Neural cell (in vitro differentiated cells): ENCODE measurements at regions not wholly inside any gene's neighbourhood (a gene's known extent, or its start where the extent isn't known, plus 50 kb on each side); places are given as distances from the start of the nearest gene placed in this dataset.

Experiments
- H2AFZ ChIP-seq: fragments of 200-600, 300-800 bp; sonication (generic), shearing (Covaris generic); 2 replicates; pipeline ENCODE4 v1.6.0; 2014; ENCODE audit warnings: low read depth, mild to moderate bottlenecking, antibody characterized with exemption, low read length, moderate library complexity
- H3F3A ChIP-seq: fragments of 200-600 bp; shearing (Covaris generic); 2 replicates; pipeline ENCODE4 v1.6.1; 2016; ENCODE audit warnings: mild to moderate bottlenecking, moderate library complexity, mixed read lengths, antibody characterized with exemption, low read length; ENCODE audit not compliant: insufficient read depth, poor library complexity, severe bottlenecking
- H3K27ac ChIP-seq: fragments of 200-600, 300-800 bp; sonication (generic), shearing (Covaris generic); 2 replicates; pipeline ENCODE4 v1.5.1; 2014; ENCODE audit warnings: mild to moderate bottlenecking, low read length, moderate library complexity
- H3K27me3 ChIP-seq: fragments of 300-800, 200-600 bp; sonication (generic), shearing (Covaris generic); 2 replicates; pipeline ENCODE4 v1.6.0; 2014; ENCODE audit warnings: mild to moderate bottlenecking, low read depth, low read length, moderate library complexity; ENCODE audit not compliant: insufficient read depth
- H3K36me3 ChIP-seq: fragments of 300-800, 200-600 bp; sonication (generic), shearing (Covaris generic); 2 replicates; pipeline ENCODE4 v1.5.1; 2014; ENCODE audit warnings: mild to moderate bottlenecking, antibody characterized with exemption, low read length, moderate library complexity; ENCODE audit not compliant: insufficient read depth
- H3K4me2 ChIP-seq: fragments of 300-800, 200-600 bp; sonication (generic), shearing (Covaris generic); 2 replicates; pipeline ENCODE4 v1.6.0; 2014; ENCODE audit warnings: mild to moderate bottlenecking, low read length
- H3K4me3 ChIP-seq: fragments of 300-800, 200-600 bp; sonication (generic), shearing (Covaris generic); 2 replicates; pipeline ENCODE4 v1.5.1; 2014; ENCODE audit warnings: mild to moderate bottlenecking, low read length, moderate library complexity
- H3K79me2 ChIP-seq: fragments of 200-600 bp; shearing (Covaris generic); replicated peaks from 2 replicates; pipeline ENCODE4 v1.6.0; 2014; ENCODE audit warnings: mild to moderate bottlenecking, low read length, moderate library complexity; ENCODE audit not compliant: insufficient read depth
- H3K9ac ChIP-seq: fragments of 300-800, 200-600 bp; sonication (generic), shearing (Covaris generic); 2 replicates; pipeline ENCODE4 v1.6.1; 2016; ENCODE audit warnings: mild to moderate bottlenecking, low read length, mixed read lengths
- H3K9me2 ChIP-seq: fragments of 200-600 bp; shearing (Covaris generic); 2 replicates; pipeline ENCODE4 v1.6.1; 2016; ENCODE audit warnings: mild to moderate bottlenecking, low read length, mixed read lengths; ENCODE audit not compliant: insufficient read depth
- H3K9me3 ChIP-seq: fragments of 200-600, 300-800 bp; sonication (generic), shearing (Covaris generic); 2 replicates; pipeline ENCODE4 v1.6.1; 2016; ENCODE audit warnings: mild to moderate bottlenecking, mixed run types, low read length, moderate library complexity, mixed read lengths
- H4K20me1 ChIP-seq: fragments of 200-600 bp; shearing (Covaris generic); 2 replicates; pipeline ENCODE4 v1.6.1; 2016; ENCODE audit warnings: mild to moderate bottlenecking, mixed run types; ENCODE audit not compliant: insufficient read depth
- EP300 ChIP-seq: fragments of 450-650 bp; conservative IDR thresholded peaks from 2 replicates; pipeline ENCODE4 v1.6.1; 2014; ENCODE audit warnings: antibody characterized with exemption, mild to moderate bottlenecking, moderate library complexity; ENCODE audit not compliant: poor library complexity, severe bottlenecking
- EZH2 ChIP-seq: fragments of 200-600, 300-800 bp; shearing (Covaris generic), sonication (generic); IDR thresholded peaks from 2 replicates; pipeline ENCODE4 v1.6.1; 2014; ENCODE audit warnings: antibody characterized with exemption, low read length, borderline replicate concordance, mild to moderate bottlenecking; ENCODE audit not compliant: insufficient read depth, poor library complexity, severe bottlenecking
- MXI1 ChIP-seq: fragments of 450-650 bp; conservative IDR thresholded peaks from 2 replicates; pipeline ENCODE4 v1.6.1; 2014; ENCODE audit warnings: antibody characterized with exemption, mild to moderate bottlenecking; ENCODE audit not compliant: poor library complexity, severe bottlenecking
- POLR2AphosphoS5 ChIP-seq: IDR thresholded peaks from 2 replicates; pipeline ENCODE4 v1.6.1; 2012
- RAD21 ChIP-seq: fragments of 450-650 bp; conservative IDR thresholded peaks from 2 replicates; pipeline ENCODE4 v1.6.1; 2014; ENCODE audit warnings: antibody characterized with exemption, mild to moderate bottlenecking, moderate library complexity
- SMC3 ChIP-seq: fragments of 450-650 bp; conservative IDR thresholded peaks from 2 replicates; pipeline ENCODE4 v1.6.1; 2014; ENCODE audit warnings: antibody characterized with exemption, mild to moderate bottlenecking, moderate library complexity; ENCODE audit not compliant: poor library complexity
- TAF1 ChIP-seq: IDR thresholded peaks from 2 replicates; pipeline ENCODE4 v1.6.1; 2012; ENCODE audit warnings: low read depth
- TF ChIP-seq, protein P1 (sequence below): IDR thresholded peaks from 2 replicates; pipeline ENCODE4 v1.6.1; 2012; ENCODE audit warnings: borderline replicate concordance
- TF ChIP-seq, protein P2 (sequence below): fragments of 450-650 bp; IDR thresholded peaks from 2 replicates; pipeline ENCODE4 v1.5.1; 2014; ENCODE audit warnings: antibody characterized with exemption, mild to moderate bottlenecking, moderate library complexity; ENCODE audit not compliant: poor library complexity, severe bottlenecking

DNA sequence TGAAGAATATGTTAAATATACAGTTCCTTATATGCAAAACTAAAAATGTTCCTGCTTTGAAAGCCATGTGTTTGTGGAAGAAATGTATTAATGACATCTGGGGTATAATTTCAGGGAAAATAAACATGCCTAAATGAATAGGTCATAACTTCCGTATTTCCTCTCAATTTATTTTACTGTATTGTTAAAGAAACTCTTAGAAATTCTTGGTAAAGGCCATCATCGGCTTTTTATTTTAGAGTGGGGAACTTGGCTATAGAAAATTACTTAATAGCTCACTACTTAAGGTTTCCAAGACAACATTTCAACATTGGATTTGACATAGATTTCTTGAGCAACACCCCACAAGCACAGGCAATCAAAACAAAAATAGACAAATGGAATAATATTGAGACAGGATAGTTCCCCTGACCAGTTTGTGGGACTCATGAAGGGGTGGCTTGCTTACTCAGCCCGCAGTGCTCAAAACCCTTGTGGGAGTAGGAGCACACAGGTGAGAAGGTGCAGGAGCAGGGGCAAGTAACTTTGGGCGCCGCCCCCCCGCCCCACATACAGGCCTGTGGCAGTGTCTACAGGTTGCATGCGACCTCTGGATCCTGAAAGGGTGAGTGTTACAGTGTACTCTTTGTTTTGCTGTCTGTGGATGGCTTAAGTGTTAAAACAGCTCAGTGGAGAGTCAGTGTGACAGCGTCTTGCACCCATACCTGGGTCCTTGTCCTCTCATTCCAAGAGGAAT lies 891.4 kb upstream of the C9orf72 start:
- Histone ChIP-seq H3K27me3 (no peaks in the 10 kb centered on the region), H3K27ac (no peak overlapping the region), H3K4me2 (no peak overlapping the region), H2AFZ (no peak overlapping the region), H3K9me2 (no peaks in the 10 kb centered on the region), H4K20me1 (no peaks in the 10 kb centered on the region), H3K9ac (no peak overlapping the region), H3K79me2 (no peaks in the 10 kb centered on the region), H3K9me3 (no peaks in the 10 kb centered on the region), H3K36me3 (no peaks in the 10 kb centered on the region), H3F3A (no peaks in the 10 kb centered on the region), H3K4me3 (no peak overlapping the region)
- TF ChIP-seq POLR2AphosphoS5 (peak; percentile 15), MXI1 (no peak), SMC3 (no peak)

DNA sequence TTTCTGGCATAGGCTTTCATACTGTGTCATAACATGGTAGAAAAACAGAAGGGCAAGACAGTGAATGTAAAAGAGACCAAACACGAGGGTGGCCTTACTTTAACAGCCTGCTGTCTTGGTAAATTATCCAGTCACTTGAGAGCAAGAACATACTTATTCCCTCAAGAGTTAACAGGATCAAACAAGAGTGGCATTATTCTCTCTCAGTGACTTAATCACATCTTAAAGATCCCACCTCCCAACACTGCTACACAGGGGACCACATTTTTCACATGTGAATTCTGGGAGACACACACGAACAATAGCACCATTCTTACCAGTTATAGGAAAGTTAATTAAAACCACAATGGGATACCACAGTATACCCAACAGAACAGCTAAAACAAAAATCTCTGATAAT lies 898.0 kb upstream of the C9orf72 start:
- Histone ChIP-seq H3K27ac (no peak overlapping the region), H3K27me3 (no peaks in the 10 kb centered on the region), H3F3A (no peaks in the 10 kb centered on the region), H4K20me1 (no peaks in the 10 kb centered on the region), H3K9me3 (no peaks in the 10 kb centered on the region), H3K9ac (no peak overlapping the region), H3K36me3 (no peaks in the 10 kb centered on the region), H3K4me3 (no peak overlapping the region), H3K4me2 (no peak overlapping the region), H3K9me2 (no peaks in the 10 kb centered on the region), H2AFZ (no peak overlapping the region), H3K79me2 (no peaks in the 10 kb centered on the region)
- no peak for TF ChIP-seq EZH2
- no peak for TF ChIP-seq POLR2AphosphoS5
- TF ChIP-seq, protein P1, sequence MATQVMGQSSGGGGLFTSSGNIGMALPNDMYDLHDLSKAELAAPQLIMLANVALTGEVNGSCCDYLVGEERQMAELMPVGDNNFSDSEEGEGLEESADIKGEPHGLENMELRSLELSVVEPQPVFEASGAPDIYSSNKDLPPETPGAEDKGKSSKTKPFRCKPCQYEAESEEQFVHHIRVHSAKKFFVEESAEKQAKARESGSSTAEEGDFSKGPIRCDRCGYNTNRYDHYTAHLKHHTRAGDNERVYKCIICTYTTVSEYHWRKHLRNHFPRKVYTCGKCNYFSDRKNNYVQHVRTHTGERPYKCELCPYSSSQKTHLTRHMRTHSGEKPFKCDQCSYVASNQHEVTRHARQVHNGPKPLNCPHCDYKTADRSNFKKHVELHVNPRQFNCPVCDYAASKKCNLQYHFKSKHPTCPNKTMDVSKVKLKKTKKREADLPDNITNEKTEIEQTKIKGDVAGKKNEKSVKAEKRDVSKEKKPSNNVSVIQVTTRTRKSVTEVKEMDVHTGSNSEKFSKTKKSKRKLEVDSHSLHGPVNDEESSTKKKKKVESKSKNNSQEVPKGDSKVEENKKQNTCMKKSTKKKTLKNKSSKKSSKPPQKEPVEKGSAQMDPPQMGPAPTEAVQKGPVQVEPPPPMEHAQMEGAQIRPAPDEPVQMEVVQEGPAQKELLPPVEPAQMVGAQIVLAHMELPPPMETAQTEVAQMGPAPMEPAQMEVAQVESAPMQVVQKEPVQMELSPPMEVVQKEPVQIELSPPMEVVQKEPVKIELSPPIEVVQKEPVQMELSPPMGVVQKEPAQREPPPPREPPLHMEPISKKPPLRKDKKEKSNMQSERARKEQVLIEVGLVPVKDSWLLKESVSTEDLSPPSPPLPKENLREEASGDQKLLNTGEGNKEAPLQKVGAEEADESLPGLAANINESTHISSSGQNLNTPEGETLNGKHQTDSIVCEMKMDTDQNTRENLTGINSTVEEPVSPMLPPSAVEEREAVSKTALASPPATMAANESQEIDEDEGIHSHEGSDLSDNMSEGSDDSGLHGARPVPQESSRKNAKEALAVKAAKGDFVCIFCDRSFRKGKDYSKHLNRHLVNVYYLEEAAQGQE: no peak
- TF ChIP-seq RAD21: no peak
- TF ChIP-seq SMC3: no peak
- no peak for TF ChIP-seq TAF1
- TF ChIP-seq, protein P2, sequence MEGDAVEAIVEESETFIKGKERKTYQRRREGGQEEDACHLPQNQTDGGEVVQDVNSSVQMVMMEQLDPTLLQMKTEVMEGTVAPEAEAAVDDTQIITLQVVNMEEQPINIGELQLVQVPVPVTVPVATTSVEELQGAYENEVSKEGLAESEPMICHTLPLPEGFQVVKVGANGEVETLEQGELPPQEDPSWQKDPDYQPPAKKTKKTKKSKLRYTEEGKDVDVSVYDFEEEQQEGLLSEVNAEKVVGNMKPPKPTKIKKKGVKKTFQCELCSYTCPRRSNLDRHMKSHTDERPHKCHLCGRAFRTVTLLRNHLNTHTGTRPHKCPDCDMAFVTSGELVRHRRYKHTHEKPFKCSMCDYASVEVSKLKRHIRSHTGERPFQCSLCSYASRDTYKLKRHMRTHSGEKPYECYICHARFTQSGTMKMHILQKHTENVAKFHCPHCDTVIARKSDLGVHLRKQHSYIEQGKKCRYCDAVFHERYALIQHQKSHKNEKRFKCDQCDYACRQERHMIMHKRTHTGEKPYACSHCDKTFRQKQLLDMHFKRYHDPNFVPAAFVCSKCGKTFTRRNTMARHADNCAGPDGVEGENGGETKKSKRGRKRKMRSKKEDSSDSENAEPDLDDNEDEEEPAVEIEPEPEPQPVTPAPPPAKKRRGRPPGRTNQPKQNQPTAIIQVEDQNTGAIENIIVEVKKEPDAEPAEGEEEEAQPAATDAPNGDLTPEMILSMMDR: no peak
- no peak for TF ChIP-seq MXI1
- no peak for TF ChIP-seq EP300
